ENCODE measurements at regions not wholly inside any gene's neighbourhood (a gene's known extent, or its start where the extent isn't known, plus 50 kb on each side); places are given as distances from the start of the nearest gene placed in this dataset.

DNA sequence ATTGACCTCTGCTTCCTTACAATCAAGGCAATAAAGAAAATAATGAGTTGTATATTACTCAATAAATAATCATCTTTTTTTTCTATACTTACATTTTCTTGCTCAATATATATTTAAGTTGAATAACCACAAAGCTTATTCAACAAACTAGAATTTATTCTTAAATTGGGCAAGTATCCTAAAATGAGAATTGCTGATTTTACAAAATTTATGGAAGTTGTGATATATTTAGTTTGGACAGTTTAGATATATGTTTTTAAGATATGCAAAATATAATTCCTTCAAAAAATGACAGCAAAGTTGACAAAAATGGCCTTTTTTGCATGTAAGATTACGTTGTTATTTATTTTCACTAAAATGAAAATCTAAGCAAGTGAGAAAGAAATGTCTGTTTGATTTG lies 305.7 kb upstream of the GRIN3A start:
- no peaks in the 10 kb centered on the region for H3K36me3 ChIP-seq (ENCODE audit: low read depth)
- no peak overlapping the region for H3K4me3 ChIP-seq (ENCODE audit: severe bottlenecking)
- no peak for ATAC-seq (ENCODE audit: low read depth)
- TF ChIP-seq, protein P1, sequence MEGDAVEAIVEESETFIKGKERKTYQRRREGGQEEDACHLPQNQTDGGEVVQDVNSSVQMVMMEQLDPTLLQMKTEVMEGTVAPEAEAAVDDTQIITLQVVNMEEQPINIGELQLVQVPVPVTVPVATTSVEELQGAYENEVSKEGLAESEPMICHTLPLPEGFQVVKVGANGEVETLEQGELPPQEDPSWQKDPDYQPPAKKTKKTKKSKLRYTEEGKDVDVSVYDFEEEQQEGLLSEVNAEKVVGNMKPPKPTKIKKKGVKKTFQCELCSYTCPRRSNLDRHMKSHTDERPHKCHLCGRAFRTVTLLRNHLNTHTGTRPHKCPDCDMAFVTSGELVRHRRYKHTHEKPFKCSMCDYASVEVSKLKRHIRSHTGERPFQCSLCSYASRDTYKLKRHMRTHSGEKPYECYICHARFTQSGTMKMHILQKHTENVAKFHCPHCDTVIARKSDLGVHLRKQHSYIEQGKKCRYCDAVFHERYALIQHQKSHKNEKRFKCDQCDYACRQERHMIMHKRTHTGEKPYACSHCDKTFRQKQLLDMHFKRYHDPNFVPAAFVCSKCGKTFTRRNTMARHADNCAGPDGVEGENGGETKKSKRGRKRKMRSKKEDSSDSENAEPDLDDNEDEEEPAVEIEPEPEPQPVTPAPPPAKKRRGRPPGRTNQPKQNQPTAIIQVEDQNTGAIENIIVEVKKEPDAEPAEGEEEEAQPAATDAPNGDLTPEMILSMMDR (IDR thresholded peaks at IDR 0.05; ENCODE audit: poor library complexity, severe bottlenecking) = no peak
- peaks cover 3% of the 10 kb centered on the region for H3K4me1 ChIP-seq (ENCODE audit: insufficient read depth, poor library complexity, severe bottlenecking)
- H3K27ac ChIP-seq (ENCODE audit: poor library complexity, severe bottlenecking) = no peak overlapping the region
- DNase-seq (ENCODE audit: low spot score) = no peak
- no peaks in the 10 kb centered on the region for H3K9me3 ChIP-seq (ENCODE audit: severe bottlenecking)
- no peaks in the 10 kb centered on the region for H3K27me3 ChIP-seq (ENCODE audit: insufficient read depth, poor library complexity, severe bottlenecking)

GRCh38 chr9:102038006-102038405 lies 299.6 kb upstream of the GRIN3A start:
- no peak overlapping the region for H3K4me3 ChIP-seq (ENCODE audit: severe bottlenecking)
- no peak for ATAC-seq (ENCODE audit: low read depth)
- H3K9me3 ChIP-seq (ENCODE audit: severe bottlenecking) = no peaks in the 10 kb centered on the region
- no peak overlapping the region for H3K27ac ChIP-seq (ENCODE audit: poor library complexity, severe bottlenecking)
- DNase-seq (ENCODE audit: low spot score) = no peak
- TF ChIP-seq, protein P1 (IDR thresholded peaks at IDR 0.05; ENCODE audit: poor library complexity, severe bottlenecking) = no peak
- no peaks in the 10 kb centered on the region for H3K36me3 ChIP-seq (ENCODE audit: low read depth)
- peaks cover 3% of the 10 kb centered on the region for H3K4me1 ChIP-seq (ENCODE audit: insufficient read depth, poor library complexity, severe bottlenecking)
- H3K27me3 ChIP-seq (ENCODE audit: insufficient read depth, poor library complexity, severe bottlenecking) = no peaks in the 10 kb centered on the region

DNA sequence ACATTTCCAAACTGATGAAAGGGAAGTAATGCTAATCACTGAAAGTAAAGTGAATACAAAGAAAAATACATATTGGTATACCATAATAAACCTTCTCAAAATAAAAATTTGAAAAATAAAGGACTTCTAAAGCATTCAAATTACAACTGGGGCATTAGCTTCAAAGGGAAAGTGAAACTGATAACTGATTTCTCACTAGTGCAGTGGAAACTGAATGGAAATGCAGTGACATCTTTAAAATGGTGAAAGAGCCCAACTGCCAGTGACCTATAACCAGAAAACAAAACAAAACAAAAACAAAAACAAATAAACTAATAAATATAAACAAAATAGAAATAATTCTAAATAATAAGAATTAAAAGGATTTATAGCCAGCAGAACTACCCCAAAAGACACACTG lies 297.5 kb upstream of the GRIN3A start:
- Histone ChIP-seq H3K36me3 (ENCODE audit: low read depth) (no peaks in the 10 kb centered on the region), H3K4me3 (ENCODE audit: severe bottlenecking) (no peak overlapping the region), H3K27ac (ENCODE audit: poor library complexity, severe bottlenecking) (no peak overlapping the region), H3K9me3 (ENCODE audit: severe bottlenecking) (no peaks in the 10 kb centered on the region), H3K27me3 (ENCODE audit: insufficient read depth, poor library complexity, severe bottlenecking) (no peaks in the 10 kb centered on the region), H3K4me1 (ENCODE audit: insufficient read depth, poor library complexity, severe bottlenecking) (no peaks in the 10 kb centered on the region)
- ATAC-seq (ENCODE audit: low read depth) (no peak), DNase-seq (ENCODE audit: low spot score) (no peak)
- TF ChIP-seq, protein P1 (IDR thresholded peaks at IDR 0.05; ENCODE audit: poor library complexity, severe bottlenecking) = no peak

- Histone ChIP-seq H3K4me1 (ENCODE audit: insufficient read depth, poor library complexity, severe bottlenecking) (no peaks in the 10 kb centered on the region), H3K9me3 (ENCODE audit: severe bottlenecking) (no peaks in the 10 kb centered on the region), H3K27ac (ENCODE audit: poor library complexity, severe bottlenecking) (no peak overlapping the region), H3K4me3 (ENCODE audit: severe bottlenecking) (no peak overlapping the region), H3K27me3 (ENCODE audit: insufficient read depth, poor library complexity, severe bottlenecking) (no peaks in the 10 kb centered on the region), H3K36me3 (ENCODE audit: low read depth) (no peaks in the 10 kb centered on the region)
- TF ChIP-seq, protein P1 (IDR thresholded peaks at IDR 0.05; ENCODE audit: poor library complexity, severe bottlenecking) = no peak
- DNase-seq (ENCODE audit: low spot score) = no peak
- no peak for ATAC-seq (ENCODE audit: low read depth)
These were observed 294.2 kb upstream of the GRIN3A start for GRCh38 chr9:102032614-102033013.

- TF ChIP-seq, protein P1 (IDR thresholded peaks at IDR 0.05; ENCODE audit: poor library complexity, severe bottlenecking) = no peak
- ATAC-seq (ENCODE audit: low read depth) (no peak), DNase-seq (ENCODE audit: low spot score) (no peak)
- no peaks in the 10 kb centered on the region for H3K9me3 ChIP-seq (ENCODE audit: severe bottlenecking)
- H3K4me3 ChIP-seq (ENCODE audit: severe bottlenecking) = no peak overlapping the region
- H3K27me3 ChIP-seq (ENCODE audit: insufficient read depth, poor library complexity, severe bottlenecking) = no peaks in the 10 kb centered on the region
- H3K27ac ChIP-seq (ENCODE audit: poor library complexity, severe bottlenecking) = no peak overlapping the region
- peaks cover 1% of the 10 kb centered on the region for H3K4me1 ChIP-seq (ENCODE audit: insufficient read depth, poor library complexity, severe bottlenecking)
- no peaks in the 10 kb centered on the region for H3K36me3 ChIP-seq (ENCODE audit: low read depth)
These were observed 262.5 kb upstream of the GRIN3A start for GRCh38 chr9:102000956-102001355.

All from RWPE2 (cell line).